Middle frontal gyrus (tissue), 1 donor: ENCODE measurements at regions not wholly inside any gene's neighbourhood (a gene's known extent, or its start where the extent isn't known, plus 50 kb on each side); places are given as distances from the start of the nearest gene placed in this dataset.

ENCODE experiments used
- DNase-seq: peaks from one replicate; pipeline ENCODE4 v3.0.0-alpha.2; 2015; ENCODE audit warnings: low spot score; ENCODE audit errors: extremely low spot score

GRCh38 chr9:86731511-86732063 is 215.7 kb downstream of the GAS1 start:
- no peak for DNase-seq

GRCh38 chr9:86730163-86730928 is 217.0 kb downstream of the GAS1 start:
- no peak for DNase-seq

GRCh38 chr9:86724529-86724928 is 222.8 kb downstream of the GAS1 start:
- DNase-seq: no peak

GRCh38 chr9:86723346-86723745 is 224.0 kb downstream of the GAS1 start:
- DNase-seq: no peak

GRCh38 chr9:86722706-86723075 is 224.6 kb downstream of the GAS1 start:
- DNase-seq: no peak

- DNase-seq: no peak
These were observed 225.2 kb downstream of the GAS1 start for GRCh38 chr9:86721843-86722705.

GRCh38 chr9:86721226-86721781 is 226.0 kb downstream of the GAS1 start:
- DNase-seq: no peak

- DNase-seq: no peak
These were observed 226.6 kb downstream of the GAS1 start for GRCh38 chr9:86720639-86721225.

GRCh38 chr9:86718388-86719049 is 228.8 kb downstream of the GAS1 start:
- DNase-seq: no peak

- no peak for DNase-seq
These were observed 230.9 kb downstream of the GAS1 start for GRCh38 chr9:86716326-86716922.

GRCh38 chr9:86714999-86715398 is 232.3 kb downstream of the GAS1 start:
- DNase-seq: no peak

- DNase-seq: no peak
These were observed 233.3 kb downstream of the GAS1 start for GRCh38 chr9:86713970-86714369.

GRCh38 chr9:86713470-86713869 is 233.8 kb downstream of the GAS1 start:
- DNase-seq: no peak

- no peak for DNase-seq
These were observed 238.1 kb downstream of the GAS1 start for GRCh38 chr9:86708918-86709835.

GRCh38 chr9:86707932-86708510 is 239.3 kb downstream of the GAS1 start:
- no peak for DNase-seq

GRCh38 chr9:86706391-86706790 is 240.9 kb downstream of the GAS1 start:
- no peak for DNase-seq

- DNase-seq: no peak
These were observed 241.8 kb downstream of the GAS1 start for GRCh38 chr9:86705490-86705889.

- DNase-seq: no peak
These were observed 244.0 kb downstream of the GAS1 start for GRCh38 chr9:86703346-86703745.

- DNase-seq: no peak
These were observed 246.7 kb downstream of the GAS1 start for GRCh38 chr9:86700629-86701028.
